HUES48 (cell line): ENCODE measurements at regions not wholly inside any gene's neighbourhood (a gene's known extent, or its start where the extent isn't known, plus 50 kb on each side); places are given as distances from the start of the nearest gene placed in this dataset.
"Not testable (repeated sequence)": the region's sequence is repeated elsewhere in the genome, so short reads cannot be mapped to it uniquely, and the experiment has no call there.

Experiments
- H3K27ac ChIP-seq: one replicate; pipeline ENCODE4 v1.7.0; 2013; ENCODE audit warnings: low read depth, low read length, inconsistent platforms
- H3K27me3 ChIP-seq: 2 replicates; pipeline ENCODE4 v1.6.1; 2013; ENCODE audit warnings: mild to moderate bottlenecking, low read length; ENCODE audit not compliant: control insufficient read depth, insufficient read depth
- H3K36me3 ChIP-seq: 2 replicates; pipeline ENCODE4 v1.6.1; 2013; ENCODE audit warnings: low read length; ENCODE audit not compliant: control insufficient read depth, insufficient read depth
- H3K4me1 ChIP-seq: 2 replicates; pipeline ENCODE4 v1.6.1; 2013; ENCODE audit warnings: mild to moderate bottlenecking, low read length; ENCODE audit not compliant: control insufficient read depth, insufficient read depth
- H3K4me3 ChIP-seq: 2 replicates; pipeline ENCODE4 v1.5.1; 2013; ENCODE audit warnings: mild to moderate bottlenecking, low read depth, low read length
- H3K9ac ChIP-seq: 2 replicates; pipeline ENCODE4 v1.6.1; 2013; ENCODE audit warnings: mild to moderate bottlenecking, low read depth, low read length, moderate library complexity
- H3K9me3 ChIP-seq: 2 replicates; pipeline ENCODE4 v1.6.1; 2013; ENCODE audit warnings: low read length; ENCODE audit not compliant: control insufficient read depth, insufficient read depth

- H3K4me3 ChIP-seq, result no peak overlapping the region
- H3K36me3 ChIP-seq, result no peaks in the 10 kb centered on the region
- H3K9me3 ChIP-seq, result no peaks in the 10 kb centered on the region
- no peak overlapping the region for H3K9ac ChIP-seq
- no peaks in the 10 kb centered on the region for H3K4me1 ChIP-seq
- H3K27me3 ChIP-seq, result no peaks in the 10 kb centered on the region
- no peak overlapping the region for H3K27ac ChIP-seq
These were observed 254.2 kb upstream of the GRIA1 start for GRCh38 chr5:153236319-153236718.

DNA sequence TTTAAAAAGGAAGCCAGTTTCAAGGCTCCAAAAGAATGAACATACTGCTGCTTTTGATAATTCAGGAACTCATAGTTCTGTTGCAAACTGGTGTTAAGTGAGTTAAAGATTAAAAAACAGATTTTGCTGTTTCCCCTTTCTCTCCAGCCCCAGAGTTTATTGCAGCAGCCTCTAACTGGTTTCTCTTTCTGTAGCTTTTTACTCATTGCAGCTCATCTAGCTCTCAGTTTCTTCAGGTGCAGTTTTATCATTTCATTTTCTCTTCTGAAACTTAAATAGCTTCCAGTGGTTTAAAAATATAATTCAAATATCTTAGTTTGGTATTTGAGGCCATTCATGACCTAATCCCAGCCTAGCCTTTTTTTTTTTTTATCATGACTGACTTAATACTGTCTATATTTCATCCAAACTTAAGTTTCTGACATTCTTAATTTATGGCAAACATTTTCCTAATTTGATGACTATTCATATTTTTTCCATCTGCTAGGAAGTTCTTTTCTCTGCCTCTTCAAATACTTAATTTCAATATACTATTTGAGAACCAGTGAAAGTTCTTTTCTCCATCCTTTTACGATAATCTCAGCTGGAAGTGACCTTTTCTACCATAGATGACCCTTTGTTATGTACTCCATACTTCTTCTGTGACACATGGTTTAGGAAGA is 252.7 kb upstream of the GRIA1 start:
- Histone ChIP-seq H3K27ac (no peak overlapping the region), H3K4me1 (no peaks in the 10 kb centered on the region), H3K27me3 (no peaks in the 10 kb centered on the region), H3K36me3 (no peaks in the 10 kb centered on the region), H3K4me3 (no peak overlapping the region), H3K9me3 (no peaks in the 10 kb centered on the region), H3K9ac (no peak overlapping the region)

DNA sequence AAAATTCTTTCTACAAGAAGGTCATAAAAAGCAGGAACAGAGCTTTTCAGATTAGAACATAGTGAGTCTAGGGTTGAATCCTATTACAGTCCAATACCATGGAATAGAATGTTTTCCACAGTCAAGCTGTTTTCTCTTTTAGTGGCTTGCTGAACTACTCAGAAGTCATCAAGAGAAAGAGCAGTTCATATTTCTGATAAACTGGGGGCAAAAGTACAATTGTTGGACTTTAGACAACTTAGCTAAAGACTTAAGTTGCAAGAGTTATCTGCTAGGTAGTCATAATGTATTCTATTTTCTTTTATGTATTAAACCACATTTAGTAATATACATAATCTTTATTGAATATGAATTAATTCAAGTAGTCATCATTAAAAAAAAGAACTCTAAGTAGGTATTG is 233.1 kb upstream of the GRIA1 start:
- peaks cover 3% of the 10 kb centered on the region; the same call in 1 of the 2 replicates for H3K4me1 ChIP-seq

DNA sequence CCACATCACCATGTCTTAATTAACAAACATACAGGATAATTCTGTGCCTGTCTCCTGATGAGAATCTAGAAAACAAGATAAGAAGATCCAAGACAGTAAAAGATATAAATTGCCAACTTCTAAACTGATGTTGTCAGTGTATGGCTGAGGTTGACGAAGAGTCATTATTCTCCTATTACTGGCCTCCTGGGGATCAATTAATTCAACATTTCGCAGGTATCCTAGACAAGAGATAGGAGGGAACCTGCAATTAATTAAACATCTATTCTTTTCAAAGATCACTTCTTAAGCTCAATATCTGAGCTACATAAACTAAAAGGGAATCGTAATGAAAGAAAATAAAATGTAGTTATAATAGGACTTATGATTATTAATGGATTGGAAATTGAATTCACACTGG is 232.0 kb upstream of the GRIA1 start:
- Histone ChIP-seq H3K9ac (no peak overlapping the region), H3K36me3 (no peaks in the 10 kb centered on the region), H3K27ac (no peak overlapping the region), H3K27me3 (no peaks in the 10 kb centered on the region), H3K4me1 (peaks cover 3% of the 10 kb centered on the region; the same call in 1 of the 2 replicates), H3K4me3 (no peak overlapping the region), H3K9me3 (no peaks in the 10 kb centered on the region)

More for the DNA sequence above, 233.1 kb upstream of the GRIA1 start:
- no peak overlapping the region for H3K4me3 ChIP-seq
- no peaks in the 10 kb centered on the region for H3K27me3 ChIP-seq
- H3K9ac ChIP-seq, result no peak overlapping the region
- no peaks in the 10 kb centered on the region for H3K9me3 ChIP-seq
- H3K27ac ChIP-seq, result no peak overlapping the region
- no peaks in the 10 kb centered on the region for H3K36me3 ChIP-seq

GRCh38 chr5:153267506-153267905 is 223.0 kb upstream of the GRIA1 start:
- no peaks in the 10 kb centered on the region for H3K27me3 ChIP-seq
- no peak overlapping the region for H3K9ac ChIP-seq
- no peak overlapping the region for H3K4me3 ChIP-seq
- no peaks in the 10 kb centered on the region for H3K4me1 ChIP-seq
- no peak overlapping the region for H3K27ac ChIP-seq
- H3K9me3 ChIP-seq, result no peaks in the 10 kb centered on the region
- no peaks in the 10 kb centered on the region for H3K36me3 ChIP-seq

DNA sequence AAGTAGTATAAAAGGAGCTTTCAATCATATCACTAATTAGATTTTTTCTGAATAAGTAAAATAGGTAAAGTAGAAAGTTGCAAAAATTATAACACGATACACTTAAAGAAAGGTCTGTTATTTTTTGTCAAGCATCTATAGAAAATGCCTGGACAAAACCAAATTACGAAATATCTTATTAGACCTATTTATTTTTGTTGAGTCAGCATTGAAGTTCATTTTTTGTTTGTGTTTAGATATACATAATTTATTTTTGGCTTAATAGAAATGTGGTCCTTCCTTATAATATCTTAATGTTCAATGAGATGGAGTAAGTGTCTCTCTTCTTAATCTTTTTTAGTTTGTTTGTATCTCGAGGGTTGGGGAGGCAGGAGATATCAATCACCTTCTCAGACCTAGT is 214.8 kb upstream of the GRIA1 start:
- Histone ChIP-seq H3K27ac (no peak overlapping the region), H3K4me1 (no peaks in the 10 kb centered on the region), H3K4me3 (no peak overlapping the region), H3K9ac (no peak overlapping the region), H3K9me3 (no peaks in the 10 kb centered on the region), H3K36me3 (no peaks in the 10 kb centered on the region), H3K27me3 (no peaks in the 10 kb centered on the region)

DNA sequence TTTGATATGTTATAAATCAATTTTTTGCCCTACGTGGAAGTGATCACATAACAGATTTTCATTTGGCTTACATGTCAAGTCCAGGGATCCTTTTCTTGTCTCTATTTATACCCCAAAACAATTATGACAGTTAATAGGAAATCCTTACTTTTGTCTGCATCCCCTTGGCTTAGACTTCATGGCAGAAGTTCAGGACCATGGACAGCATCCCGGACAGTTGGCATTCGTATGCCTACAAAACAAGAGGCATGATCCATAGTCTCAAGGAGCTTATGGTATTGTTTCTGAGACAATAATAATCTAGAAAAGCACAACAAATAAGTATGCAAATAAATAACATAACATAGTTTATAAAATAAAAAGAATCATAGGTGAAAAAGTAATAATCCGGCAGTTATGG is 214.3 kb upstream of the GRIA1 start:
- Histone ChIP-seq H3K4me1 (no peaks in the 10 kb centered on the region), H3K9me3 (no peaks in the 10 kb centered on the region), H3K36me3 (no peaks in the 10 kb centered on the region), H3K4me3 (no peak overlapping the region), H3K9ac (no peak overlapping the region), H3K27me3 (no peaks in the 10 kb centered on the region), H3K27ac (no peak overlapping the region)

GRCh38 chr5:153296251-153296844 is 194.1 kb upstream of the GRIA1 start:
- H3K27ac ChIP-seq, H3K4me3 ChIP-seq, H3K27me3 ChIP-seq, H3K36me3 ChIP-seq, H3K4me1 ChIP-seq, H3K9ac ChIP-seq, H3K9me3 ChIP-seq: not testable (repeated sequence)

- no peak overlapping the region for H3K27ac ChIP-seq
- no peaks in the 10 kb centered on the region for H3K36me3 ChIP-seq
- no peak overlapping the region for H3K9ac ChIP-seq
- H3K4me3 ChIP-seq, result no peak overlapping the region
- H3K4me1 ChIP-seq, result no peaks in the 10 kb centered on the region
- peaks cover 3% of the 10 kb centered on the region; the same call in 1 of the 2 replicates for H3K9me3 ChIP-seq
- no peaks in the 10 kb centered on the region for H3K27me3 ChIP-seq
These were observed 190.6 kb upstream of the GRIA1 start for GRCh38 chr5:153299891-153300290.

DNA sequence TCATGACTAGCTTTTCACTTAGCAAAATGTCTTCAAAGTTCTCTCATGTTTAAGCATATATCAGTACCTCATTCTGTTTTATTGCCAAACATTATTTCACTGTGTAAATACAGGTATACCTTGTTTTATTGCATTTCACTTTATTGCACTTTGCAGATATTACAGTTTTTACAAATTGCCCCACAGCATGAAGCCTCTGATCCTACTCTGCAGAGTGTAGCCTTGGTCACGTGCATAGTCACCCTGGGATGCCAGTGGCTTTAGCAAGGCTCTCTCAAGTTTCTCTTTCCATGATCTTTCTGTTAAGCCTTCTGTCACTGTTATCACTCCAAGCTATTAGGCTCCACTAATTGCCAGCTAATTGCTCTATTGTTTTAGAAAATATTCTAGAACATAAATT is 182.2 kb upstream of the GRIA1 start:
- Histone ChIP-seq H3K9ac (no peak overlapping the region), H3K4me3 (no peak overlapping the region), H3K36me3 (no peaks in the 10 kb centered on the region), H3K4me1 (no peaks in the 10 kb centered on the region), H3K9me3 (peaks cover 2% of the 10 kb centered on the region; the same call in 1 of the 2 replicates), H3K27ac (no peak overlapping the region), H3K27me3 (no peaks in the 10 kb centered on the region)

GRCh38 chr5:153318556-153318955 is 171.9 kb upstream of the GRIA1 start:
- Histone ChIP-seq H3K9ac (no peak overlapping the region), H3K27ac (no peak overlapping the region), H3K36me3 (no peaks in the 10 kb centered on the region), H3K27me3 (no peaks in the 10 kb centered on the region), H3K4me3 (no peak overlapping the region), H3K4me1 (no peaks in the 10 kb centered on the region), H3K9me3 (no peaks in the 10 kb centered on the region)
